Activated gamma-delta T cell treated with Interleukin-2 at 50 U/mL for 16 hours (primary cell): ENCODE measurements at regions not wholly inside any gene's neighbourhood (a gene's known extent, or its start where the extent isn't known, plus 50 kb on each side); places are given as distances from the start of the nearest gene placed in this dataset.

ENCODE experiments used
- DNase-seq: peaks from one replicate; pipeline ENCODE4 v3.0.0-alpha.2; 2020

DNA sequence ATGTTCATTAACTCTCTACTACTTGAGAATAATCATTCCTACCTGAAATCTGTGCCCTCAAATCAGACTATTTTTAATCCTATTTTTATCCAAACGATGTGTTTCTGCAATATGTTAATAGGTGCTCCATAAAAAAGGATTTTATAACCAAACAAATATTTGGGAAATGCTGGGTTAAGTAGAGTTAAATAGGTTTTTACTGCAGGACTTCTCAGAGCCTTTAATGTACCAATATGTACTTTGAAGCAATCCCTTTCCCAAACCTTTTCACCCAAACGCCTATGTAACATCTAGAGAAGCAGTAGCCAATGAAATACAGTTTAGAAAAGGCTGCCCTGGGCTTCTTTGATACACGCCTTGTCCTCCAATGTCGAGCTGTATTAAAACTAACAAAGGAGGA, 182.5 kb downstream of the SP3 start:
- no peak for DNase-seq

DNA sequence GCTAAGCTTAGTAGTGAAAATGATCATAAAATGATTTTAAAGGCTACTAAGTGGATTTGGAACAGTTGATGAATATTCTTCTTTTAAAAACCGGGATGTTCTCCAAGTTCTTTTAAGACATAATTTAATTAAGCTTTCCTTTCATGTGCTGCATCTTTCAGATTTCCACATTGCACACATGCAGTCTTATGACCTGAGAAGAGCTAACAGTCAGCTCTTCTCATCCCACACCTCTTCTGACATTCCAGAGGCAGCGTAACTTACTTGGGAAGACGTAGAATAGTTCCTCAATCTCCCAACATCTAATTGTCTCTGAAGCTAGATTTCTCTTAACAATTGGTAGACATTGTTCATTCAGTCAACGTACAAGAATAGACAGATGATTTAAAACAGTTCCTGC, 181.8 kb downstream of the SP3 start:
- no peak for DNase-seq

DNA sequence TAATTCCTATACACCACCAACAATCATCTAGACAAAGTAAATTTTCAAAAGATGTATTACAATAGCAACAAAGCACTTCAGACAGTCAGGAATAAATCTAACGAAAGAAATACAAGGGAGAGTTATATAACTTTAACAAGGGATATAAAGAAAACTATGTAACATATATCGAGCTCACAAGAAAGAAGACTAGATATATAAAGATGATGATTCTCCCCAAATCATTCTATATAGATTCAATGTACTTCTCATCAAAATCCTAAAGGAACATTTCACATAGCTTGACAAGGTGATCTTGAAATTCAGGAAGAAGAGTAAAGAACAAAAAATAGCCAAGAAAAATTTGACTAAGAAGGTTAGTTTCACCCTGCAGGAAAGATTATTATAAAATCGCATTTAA, 179.4 kb downstream of the SP3 start:
- no peak for DNase-seq

DNA sequence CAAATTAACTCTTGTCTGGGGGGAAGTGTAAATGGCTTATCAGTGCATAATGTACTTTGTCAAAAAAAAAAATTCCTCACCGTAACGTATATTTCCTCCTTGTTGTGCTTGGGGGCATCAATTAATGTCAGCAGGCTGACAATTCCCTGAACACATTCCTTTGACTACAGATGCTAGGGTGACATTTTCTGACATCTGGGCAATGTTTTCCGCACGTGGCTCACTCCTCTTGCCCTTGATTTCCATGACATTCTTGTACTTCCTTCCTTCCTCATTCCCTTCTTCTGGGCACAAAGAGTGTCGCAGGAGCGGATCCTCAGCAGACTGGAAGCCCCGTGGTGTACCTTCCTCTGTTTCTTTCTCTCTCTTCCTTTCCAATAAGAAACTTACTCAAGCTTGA, 173.7 kb downstream of the SP3 start:
- no peak for DNase-seq

DNA sequence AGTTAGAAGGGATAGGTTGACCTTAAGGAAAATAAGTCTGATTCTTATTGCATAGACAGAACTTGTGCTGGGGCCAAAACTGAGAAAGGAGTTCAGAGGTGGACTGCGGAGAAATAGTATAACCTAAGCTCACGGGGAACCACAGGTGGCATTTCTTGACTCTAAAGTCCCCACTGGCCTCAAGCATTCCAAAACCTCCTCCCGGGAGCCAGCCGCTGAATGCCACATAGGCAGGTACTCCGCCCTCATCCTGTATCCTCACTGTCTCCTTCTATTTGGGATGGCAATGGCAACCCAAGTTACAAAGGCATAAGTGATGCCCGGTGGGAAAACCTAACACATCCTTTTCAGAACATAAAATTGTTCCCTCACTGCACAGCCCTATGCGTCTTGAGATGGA, 173.0 kb downstream of the SP3 start:
- DNase-seq, result no peak

DNA sequence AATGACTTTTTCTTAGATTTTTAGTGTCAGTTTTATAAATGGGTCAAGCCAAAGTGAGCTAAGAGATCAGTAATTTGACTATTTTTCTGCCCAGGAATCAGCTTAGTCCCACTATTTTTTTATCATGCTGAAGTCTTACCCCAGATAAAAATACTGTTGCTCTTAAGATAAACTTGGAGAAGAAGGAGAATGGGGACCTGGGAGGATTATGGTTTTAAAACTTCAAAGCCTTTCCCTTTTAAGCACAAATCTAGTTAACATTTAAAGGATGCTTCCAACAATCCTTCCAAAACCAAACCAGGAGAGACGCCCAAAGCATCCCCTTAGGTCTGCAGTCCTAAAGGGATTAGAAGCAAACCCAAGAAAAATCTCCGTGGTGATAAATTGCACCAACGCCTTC, 172.4 kb downstream of the SP3 start:
- no peak for DNase-seq

DNA sequence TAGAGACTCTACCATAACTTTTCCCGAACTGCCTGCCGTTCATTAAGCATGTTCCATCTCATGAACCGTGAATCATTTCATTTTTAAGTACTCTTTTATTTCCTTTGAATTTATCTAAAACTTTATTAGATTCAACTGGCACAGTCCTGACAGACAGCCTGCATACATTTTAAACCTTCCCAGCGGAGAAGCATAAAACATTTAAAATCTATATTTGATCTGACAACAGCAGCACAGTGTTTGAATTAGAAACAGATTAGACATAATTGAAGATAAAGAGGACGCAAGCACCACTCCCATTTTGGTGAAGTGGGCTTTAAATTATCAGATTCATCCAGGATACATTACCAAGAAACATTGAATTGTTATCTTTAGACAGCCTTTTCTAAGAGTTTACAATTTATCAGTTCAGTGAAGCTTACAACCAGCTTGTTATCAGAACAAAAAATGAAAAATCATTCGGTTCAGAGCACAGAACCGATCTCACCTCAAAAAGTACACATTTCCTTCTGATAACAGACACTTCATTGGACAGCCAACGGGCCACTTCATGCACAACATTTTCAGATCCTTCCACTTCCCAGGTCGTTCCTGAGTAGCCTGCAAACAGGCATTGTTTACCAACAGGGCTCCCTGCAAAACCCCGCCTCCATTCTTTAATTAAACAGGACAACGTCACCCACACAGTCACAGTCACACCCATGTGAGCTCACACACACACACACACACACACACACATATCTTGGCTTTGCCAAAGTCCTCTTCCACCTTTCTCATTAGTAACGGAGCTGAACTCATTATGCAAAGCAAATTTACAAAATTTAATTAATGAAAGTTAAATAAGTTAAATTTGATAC, 171.2 kb downstream of the SP3 start:
- DNase-seq, result no peak

DNA sequence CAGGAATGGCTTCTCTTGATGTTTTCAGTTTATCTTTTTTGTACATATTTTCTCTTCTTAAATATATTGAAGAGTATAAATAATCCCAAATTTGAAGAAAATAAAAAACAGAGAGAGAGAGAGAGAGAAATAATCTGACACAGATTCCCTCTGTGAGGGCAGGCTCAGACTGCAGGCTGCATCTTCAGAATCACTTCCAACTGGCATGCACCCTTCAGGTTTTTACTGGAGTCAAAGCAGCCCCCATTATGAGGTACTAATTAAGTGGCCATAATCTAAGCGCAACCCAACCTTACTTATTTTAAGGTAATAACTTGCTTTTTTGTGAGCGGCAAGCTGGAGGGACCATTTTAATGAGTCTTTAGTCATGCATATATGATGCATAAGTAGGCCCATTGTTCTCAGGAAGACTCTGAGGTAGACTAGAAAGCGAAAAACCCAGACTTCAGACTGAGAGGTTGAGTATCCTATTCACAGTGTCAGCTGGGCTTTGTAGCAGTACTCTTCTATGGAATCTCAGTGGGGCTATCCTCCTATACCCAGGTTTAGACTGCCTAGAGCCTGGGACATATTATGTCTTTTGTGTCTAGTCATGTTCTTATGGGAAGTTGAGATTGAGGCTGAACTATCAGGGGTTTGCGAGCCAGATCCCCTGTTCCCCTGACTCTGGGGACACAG, 167.4 kb downstream of the SP3 start:
- DNase-seq, result no peak

DNA sequence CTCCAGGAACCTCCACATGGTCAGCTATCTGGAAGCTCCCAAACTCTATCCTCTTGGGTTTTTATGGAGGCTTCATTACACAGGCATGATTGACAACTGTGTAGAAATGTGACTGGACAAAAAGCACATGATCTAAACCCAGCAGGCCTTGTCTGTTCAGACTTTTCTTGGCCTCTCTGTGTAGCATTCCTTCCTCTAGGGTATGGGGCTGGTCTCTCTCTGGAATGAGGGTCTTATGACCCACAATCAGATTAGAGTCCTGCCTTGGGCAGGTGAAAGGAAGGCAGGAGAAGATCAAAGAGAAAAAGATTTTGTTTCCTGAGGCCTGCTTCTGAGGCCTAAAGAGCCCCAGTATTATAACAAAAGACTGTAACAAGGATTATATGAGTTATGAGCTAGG, 162.7 kb downstream of the SP3 start:
- no peak for DNase-seq

DNA sequence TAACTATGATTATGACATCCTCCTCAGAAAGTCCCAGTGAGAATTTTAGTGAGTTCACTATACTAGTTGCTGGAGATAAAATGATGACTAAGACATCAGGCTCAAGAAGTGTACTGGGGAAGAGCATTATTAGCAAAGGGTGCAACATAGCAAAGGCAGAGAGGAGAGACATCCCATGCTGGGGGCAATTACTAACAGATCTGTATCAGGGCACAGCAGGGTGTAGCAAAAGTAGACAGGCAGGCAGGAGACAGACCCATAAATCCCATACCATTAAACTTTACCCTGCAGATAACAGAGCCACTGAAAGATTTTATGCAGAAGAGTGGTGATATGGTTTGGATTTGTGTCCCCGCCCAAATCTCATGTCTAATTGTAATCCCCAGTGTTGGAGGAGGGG, 161.7 kb downstream of the SP3 start:
- DNase-seq, result no peak

DNA sequence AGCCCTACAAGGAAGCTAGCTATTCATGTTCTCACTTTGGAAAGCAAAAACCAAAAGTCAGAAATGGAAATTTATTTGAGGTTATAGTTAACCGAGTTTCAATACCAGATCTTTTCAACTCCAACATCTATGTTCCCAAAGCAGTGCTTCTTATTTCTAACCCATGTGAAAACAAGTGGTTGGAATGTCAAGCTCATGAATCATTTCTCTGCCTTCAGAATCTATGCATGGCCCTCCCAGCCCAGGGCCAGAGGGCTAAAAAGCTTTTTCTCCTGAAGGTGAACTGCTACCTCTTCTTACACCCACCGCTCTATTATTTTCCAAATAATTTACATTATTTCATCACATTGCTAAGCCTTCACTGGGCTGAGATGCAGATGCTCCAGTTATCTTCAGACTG, 158.4 kb downstream of the SP3 start:
- no peak for DNase-seq

DNA sequence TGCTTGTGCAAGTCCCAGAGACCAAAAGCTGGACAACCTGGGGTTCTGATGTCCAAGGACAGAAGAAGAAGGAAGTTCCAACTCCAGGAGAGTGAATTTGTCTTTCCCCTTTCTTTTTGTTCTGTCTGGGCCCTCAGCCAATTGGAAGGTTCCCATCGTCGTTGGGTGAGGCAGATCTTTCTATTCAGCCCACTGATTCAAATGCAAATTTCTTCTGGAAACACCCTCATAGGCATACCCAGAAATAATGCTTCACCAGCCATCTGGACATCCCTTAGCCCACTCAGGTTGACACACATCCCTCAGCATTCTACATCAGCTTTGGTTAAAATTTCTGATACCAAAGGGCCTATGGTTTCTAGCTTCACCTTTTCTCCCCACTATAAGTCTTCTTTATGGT, 156.5 kb downstream of the SP3 start:
- DNase-seq, result no peak

DNA sequence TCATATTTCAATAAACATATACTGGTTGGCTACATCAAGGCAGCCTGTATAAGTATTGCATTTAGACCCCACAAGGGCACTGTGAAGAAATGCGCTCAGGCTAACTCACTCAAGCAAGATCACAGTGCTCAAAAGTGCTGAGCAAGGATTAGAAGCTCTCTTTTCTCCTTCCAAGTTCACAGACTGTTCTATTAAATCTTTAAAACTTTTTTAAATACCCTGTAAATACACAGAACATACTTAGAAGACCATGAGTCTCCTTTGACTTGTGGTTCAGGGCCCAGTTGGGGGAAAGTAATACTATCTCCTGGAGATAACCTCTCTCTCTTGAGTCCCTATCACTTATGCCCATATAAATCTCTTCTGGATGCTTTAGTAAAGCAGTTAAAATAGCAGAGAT, 152.9 kb downstream of the SP3 start:
- DNase-seq, result no peak

DNA sequence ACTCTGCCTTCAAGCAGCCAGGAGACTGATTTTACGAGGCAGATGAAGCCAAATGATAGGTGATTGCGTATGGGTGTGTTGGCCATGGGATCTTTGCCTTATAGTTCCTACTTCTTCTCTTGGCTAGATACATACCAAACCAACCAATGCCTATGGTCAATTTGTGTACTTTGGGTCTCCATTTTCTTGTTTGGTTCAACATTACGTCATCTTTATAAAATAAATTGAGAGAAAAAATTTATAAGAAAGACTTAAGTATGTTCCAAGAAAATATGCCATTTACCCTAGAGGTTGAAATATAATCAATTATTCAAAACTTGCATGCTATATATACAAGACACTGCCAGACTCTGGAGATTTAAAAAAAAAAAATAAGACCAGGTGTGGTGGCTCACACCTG, 150.9 kb downstream of the SP3 start:
- no peak for DNase-seq

DNA sequence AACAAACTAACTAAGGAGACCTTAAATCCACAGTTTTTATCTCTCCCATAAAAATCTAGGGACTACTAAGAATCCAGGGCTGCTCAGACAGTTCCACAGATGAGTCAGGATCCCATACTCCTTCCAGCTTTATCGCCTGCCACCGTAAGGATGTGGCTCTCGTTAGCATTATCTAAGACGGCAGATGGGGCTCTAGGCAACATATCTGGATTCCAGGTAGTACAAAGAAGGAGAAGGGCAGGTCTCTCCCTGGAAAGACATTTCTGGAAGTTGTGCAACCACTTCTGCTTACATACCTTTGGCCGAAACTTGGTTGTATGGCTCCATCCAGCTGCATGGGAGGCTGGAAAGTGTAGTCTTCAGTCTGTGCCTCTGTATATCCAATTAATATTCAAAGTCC, 149.4 kb downstream of the SP3 start:
- no peak for DNase-seq

DNA sequence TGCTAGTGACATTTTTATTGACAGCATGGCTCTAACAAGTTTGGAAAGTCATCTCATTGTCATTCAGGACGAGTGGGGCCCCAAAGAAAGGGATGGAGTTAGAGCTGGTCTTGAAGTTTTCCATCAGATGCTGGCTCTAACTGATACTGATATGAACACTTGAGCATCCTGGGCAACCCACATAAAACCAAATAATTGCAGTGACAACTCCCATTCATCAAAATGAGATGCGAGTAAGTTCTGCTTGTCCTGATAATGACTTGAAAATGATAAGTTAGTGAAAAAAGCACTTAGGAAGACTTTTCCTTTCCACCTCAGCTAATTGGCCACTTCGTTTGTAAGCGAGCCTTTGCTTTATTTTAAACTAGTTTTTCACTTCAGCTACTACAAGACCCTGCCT, 147.6 kb downstream of the SP3 start:
- no peak for DNase-seq

DNA sequence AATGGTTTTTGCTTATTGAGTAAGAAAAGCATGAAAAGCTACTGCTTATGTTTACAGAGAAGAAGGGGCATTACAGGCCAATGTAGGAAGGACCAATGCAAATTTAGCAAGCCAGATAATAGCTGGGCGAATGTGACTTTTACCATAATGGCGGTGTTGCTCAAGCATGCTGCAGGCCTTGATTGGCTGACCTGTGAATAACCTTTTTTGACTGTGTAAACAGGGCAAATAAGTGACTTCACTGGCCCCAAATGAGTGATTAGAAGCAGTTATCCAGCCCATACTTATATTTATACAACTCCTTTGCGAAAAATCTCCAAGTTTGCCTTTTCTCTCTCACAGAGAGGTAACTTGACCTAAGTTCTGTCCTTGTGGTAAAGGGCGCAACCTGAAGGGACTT, 146.9 kb downstream of the SP3 start:
- no peak for DNase-seq

DNA sequence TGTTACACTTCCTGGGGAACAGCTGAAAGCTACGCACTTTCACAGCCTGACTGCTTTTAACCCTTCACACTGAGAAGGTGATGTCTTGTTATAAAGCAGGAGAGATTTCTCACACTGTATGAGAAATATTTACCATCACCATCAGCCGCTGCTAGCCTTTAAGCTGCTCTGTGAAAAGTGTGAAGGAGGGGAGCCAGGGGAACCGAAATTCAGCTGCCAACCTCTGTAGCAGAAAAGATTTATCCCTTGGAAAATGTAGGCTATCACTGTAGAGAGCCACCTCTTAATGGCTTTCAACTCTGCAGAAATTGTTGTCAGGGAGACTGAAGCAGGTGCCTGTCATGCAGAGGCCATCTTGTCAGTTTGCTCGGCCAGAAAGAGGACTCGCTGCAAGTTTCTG, 145.3 kb downstream of the SP3 start:
- DNase-seq, result no peak

DNA sequence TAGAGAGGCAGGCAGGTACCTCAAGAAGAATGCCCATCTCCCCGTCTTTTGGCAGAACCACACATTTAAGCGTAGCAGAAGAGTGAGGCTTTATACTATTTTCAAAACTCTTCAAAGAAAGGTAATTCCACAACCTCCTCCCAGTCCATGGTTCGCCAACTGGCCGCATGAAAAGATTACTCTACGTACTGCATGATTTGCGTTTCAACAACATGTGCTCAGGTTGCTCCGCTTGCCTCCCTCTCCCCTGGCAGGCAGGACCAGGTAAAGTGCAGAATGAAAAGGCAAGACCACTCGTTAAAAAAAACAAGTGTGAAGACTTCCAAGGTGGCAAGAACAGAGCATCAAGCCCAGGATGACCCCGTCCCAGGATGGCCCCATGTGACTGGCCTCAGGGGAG, 143.7 kb downstream of the SP3 start:
- DNase-seq, result no peak

DNA sequence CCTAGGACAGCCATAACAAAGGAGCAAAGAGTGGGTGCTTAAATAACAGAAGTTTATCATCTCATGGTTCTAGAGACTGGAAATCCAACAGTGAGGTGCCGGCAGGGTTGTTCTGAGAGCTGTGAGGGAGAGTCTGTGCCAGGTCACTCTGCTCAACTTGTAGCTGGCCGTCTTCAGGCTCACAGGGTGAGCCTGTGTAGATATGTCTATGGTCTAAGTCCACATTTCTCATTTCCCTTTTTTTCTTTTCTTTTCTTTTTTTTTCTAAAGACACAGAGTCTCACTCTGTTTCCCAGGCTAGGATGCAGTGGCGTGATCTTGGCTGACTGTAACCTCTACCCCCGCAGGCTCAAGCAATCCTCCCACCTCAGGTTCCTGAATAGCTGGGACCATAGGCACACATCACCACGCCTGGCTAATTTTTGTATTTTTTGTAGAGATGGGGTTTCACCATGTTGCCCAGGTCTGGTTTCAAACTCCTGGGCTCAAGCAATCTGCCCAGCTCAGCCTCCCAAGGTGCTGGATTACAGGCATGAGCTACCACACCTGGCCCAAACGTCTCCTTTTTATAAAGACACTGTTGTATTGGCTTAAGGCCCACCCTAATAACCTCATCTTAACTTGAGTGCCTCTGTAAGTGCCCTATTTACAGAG, 142.2 kb downstream of the SP3 start:
- DNase-seq, result no peak

DNA sequence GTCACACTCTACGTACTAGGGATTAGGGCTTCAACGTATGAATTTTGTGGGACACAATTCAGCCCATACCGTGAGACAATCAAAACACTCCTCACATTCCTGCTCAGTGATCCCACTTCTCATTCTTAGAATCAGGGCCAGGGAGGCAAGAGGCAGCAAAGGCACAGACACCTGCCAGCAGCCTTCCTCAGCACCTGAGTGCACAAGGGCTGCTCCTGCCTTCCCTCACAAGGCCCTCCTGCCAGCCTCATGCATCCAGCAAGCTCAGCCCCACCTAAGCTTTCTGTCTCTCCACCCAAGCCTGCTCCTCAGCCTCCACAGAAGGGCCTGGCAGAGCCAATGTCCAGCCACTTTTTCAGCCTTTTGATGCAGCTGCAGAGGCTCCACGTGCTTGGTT, 141.6 kb downstream of the SP3 start:
- DNase-seq, result no peak

DNA sequence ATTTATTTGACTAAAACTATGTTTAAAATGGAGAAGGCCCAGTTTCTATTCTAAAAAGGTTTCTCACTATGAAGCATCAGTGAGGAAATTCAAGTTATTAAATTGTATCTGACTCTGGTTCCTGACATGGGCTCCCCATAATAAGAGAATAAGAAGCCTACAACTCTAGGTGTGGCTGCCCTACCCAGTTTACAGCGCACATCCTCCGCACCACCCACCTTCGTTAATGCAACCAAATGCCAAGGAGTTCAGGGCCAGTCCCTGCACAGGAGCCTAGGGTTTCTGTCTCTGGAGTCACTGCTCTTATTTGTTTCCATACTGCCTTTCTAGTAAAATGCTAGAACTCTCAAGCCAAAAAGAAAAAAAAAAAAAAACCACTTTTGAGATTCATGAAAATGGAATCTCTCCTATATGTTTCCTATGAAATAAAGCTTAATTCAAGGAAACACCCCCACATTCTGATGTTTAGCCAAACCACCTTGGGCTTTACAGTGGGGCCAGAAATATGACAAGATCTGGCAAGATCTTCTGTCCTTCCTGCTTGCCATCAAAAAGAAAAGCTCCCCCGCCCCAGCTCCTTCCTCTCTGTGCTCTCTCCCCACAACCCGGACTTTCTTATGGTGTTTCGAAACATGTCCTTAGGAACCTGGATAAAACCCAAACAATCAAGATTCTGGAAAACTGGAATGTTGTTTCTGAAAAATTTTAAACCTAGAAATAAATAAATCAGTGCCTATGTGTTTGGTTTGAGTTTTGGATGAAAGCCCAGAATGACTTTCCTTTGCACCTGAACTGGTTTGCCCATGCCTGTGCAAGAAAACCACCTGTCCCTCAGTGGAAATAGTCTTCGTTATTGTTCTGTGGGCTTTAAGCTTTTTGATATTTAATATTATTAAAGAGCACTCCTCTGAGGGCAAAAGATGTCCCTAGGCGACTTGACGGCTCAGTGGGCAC, 136.7 kb downstream of the SP3 start:
- no peak for DNase-seq

DNA sequence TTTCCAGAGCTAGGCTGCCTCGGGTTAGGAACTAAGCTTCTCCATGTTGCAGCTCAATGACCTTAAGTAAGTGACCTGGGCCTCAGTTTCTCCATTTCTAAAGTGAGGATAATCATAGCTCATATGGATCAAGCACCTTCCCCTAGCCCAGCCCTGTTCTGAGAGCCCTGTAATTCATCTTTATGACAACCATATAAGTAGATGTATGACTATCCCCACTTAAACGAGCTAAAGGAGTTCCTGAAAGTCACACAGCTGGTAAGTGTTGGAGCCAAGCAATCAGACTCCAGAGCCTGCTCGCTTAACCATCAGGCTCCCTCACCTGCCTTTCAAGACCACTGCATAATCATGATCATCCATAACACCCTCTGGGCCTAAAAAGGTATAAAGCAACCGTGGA, 135.4 kb downstream of the SP3 start:
- no peak for DNase-seq
